Ishikawa (cell line): ENCODE measurements at regions not wholly inside any gene's neighbourhood (a gene's known extent, or its start where the extent isn't known, plus 50 kb on each side); places are given as distances from the start of the nearest gene placed in this dataset.

ENCODE experiments used
- CEBPB ChIP-seq: IDR thresholded peaks from 2 replicates; pipeline ENCODE4 v1.6.1; 2012
- EP300 ChIP-seq: IDR thresholded peaks from 2 replicates; pipeline ENCODE4 v1.6.1; 2012; ENCODE audit warnings: borderline replicate concordance
- FOXM1 ChIP-seq: IDR thresholded peaks from 2 replicates; pipeline ENCODE4 v1.6.1; 2012; ENCODE audit warnings: low read depth, borderline replicate concordance

- TF ChIP-seq FOXM1 (no peak), EP300 (no peak), CEBPB (no peak)
These were observed 280.7 kb upstream of the CITED2 start for GRCh38 chr6:139654888-139655782.
